ENCODE measurements at regions not wholly inside any gene's neighbourhood (a gene's known extent, or its start where the extent isn't known, plus 50 kb on each side); places are given as distances from the start of the nearest gene placed in this dataset.

DNA sequence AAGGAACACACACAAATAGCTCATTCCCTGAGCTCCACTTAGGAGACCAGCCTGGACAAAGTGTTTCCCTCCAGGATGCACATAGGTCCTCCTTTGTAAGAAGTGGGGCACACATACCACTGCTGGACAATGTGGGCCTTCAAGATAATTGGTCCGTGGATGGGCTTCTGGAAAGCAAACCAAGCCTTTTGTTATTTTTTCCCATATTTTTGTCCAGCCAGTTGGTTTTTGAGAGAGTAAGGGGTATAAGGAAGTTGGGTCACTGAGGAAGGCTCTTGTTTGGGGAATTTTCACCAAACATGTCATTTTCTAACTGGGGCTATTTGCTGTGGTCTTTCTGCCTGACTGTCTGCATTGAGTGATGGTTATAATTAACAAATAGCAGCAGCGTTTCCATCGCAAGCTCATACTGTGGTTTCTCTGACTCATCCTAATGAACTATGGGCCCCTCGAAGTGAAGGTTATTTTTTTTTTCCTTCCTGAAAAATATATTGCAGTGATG lies 306.3 kb upstream of the DUSP10 start:
- H3K4me3 ChIP-seq (ENCODE audit: low read depth in 1 of 2, low read length in 1 of 2), result no peak overlapping the region
- no peaks in the 10 kb centered on the region for H3K36me3 ChIP-seq
- TF ChIP-seq, protein P1, sequence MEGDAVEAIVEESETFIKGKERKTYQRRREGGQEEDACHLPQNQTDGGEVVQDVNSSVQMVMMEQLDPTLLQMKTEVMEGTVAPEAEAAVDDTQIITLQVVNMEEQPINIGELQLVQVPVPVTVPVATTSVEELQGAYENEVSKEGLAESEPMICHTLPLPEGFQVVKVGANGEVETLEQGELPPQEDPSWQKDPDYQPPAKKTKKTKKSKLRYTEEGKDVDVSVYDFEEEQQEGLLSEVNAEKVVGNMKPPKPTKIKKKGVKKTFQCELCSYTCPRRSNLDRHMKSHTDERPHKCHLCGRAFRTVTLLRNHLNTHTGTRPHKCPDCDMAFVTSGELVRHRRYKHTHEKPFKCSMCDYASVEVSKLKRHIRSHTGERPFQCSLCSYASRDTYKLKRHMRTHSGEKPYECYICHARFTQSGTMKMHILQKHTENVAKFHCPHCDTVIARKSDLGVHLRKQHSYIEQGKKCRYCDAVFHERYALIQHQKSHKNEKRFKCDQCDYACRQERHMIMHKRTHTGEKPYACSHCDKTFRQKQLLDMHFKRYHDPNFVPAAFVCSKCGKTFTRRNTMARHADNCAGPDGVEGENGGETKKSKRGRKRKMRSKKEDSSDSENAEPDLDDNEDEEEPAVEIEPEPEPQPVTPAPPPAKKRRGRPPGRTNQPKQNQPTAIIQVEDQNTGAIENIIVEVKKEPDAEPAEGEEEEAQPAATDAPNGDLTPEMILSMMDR (IDR thresholded peaks at IDR 0.05), result no peak
- no peaks in the 10 kb centered on the region for H3K9me3 ChIP-seq
- H3K4me1 ChIP-seq (ENCODE audit: control insufficient read depth in 1 of 2, insufficient read depth in 1 of 2, low read depth in 1 of 2, low read length in 1 of 2), result no peaks in the 10 kb centered on the region
- no peak overlapping the region for H3K27ac ChIP-seq
- no peaks in the 10 kb centered on the region for H3K27me3 ChIP-seq

DNA sequence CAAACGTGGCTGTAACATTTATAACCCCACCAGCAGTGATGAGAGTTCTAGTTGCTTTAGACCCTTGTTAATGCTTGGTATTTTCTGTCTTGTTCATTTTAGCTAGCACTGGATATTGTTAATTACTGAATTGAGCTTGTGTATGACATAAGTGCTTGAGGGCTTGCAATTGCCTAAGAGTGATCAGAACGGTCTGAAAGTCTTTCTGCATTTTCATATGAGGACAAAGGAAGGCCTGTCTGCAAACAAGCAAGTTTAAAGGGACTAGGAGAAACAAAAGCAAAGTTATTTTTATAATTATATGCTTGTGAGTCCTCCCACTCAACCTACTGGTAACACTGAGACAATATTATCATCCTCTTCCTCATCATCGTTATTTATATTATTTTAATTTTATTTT lies 305.5 kb upstream of the DUSP10 start:
- Histone ChIP-seq H3K36me3 (no peaks in the 10 kb centered on the region), H3K4me3 (ENCODE audit: low read depth in 1 of 2, low read length in 1 of 2) (no peak overlapping the region), H3K27ac (no peak overlapping the region), H3K27me3 (no peaks in the 10 kb centered on the region), H3K4me1 (ENCODE audit: control insufficient read depth in 1 of 2, insufficient read depth in 1 of 2, low read depth in 1 of 2, low read length in 1 of 2) (no peaks in the 10 kb centered on the region), H3K9me3 (no peaks in the 10 kb centered on the region)
- TF ChIP-seq, protein P1 (IDR thresholded peaks at IDR 0.05), result no peak

DNA sequence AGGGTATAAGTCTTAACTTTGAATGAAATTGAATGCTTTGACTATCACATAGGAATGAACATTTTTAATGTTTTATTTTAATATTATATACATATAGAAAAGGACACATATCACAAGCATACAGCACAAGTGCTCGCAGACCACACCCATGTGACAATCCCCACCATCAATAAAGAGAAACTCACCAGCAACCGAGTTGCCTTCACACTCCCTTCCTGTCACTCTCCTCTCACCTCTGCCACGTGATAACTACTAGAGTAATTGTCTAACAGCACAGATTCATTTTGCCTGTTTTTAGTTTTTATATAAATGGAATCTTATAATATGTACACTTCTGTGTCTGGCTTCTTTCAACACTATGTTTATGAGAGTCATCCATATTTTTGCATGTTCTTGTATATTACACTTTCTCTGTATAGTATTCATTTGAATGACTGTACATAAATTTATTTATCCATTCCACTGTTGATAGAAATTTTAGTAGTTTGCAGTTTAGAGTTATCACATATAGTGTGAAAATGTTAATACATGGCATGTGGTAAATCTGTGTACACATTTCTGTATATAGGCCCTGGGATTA lies 304.9 kb upstream of the DUSP10 start:
- TF ChIP-seq, protein P1 (IDR thresholded peaks at IDR 0.05), result no peak
- Histone ChIP-seq H3K4me1 (ENCODE audit: control insufficient read depth in 1 of 2, insufficient read depth in 1 of 2, low read depth in 1 of 2, low read length in 1 of 2) (no peaks in the 10 kb centered on the region), H3K4me3 (ENCODE audit: low read depth in 1 of 2, low read length in 1 of 2) (no peak overlapping the region), H3K36me3 (no peaks in the 10 kb centered on the region), H3K9me3 (no peaks in the 10 kb centered on the region), H3K27me3 (no peaks in the 10 kb centered on the region), H3K27ac (no peak overlapping the region)

DNA sequence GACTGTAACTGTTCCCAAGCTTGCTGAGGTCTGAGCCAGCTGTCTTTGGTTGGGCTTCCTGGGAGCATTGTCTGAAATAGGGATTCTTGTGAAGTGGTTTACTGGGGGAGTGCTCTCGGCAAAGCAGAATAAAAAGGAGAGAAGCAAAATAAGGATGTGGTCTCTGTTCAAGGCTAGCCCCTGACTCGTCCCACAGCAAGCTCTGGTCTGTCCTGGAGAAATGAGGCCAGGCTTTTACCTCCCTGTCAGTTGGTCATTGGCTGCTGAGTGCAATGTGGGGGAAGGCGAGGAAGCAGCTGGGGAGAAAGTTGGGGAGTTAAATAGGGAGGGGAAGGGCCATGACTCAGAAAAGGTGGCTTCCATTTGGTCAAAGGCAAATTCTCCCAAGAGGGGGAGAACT lies 303.9 kb upstream of the DUSP10 start:
- Histone ChIP-seq H3K36me3 (no peaks in the 10 kb centered on the region), H3K4me3 (ENCODE audit: low read depth in 1 of 2, low read length in 1 of 2) (no peak overlapping the region), H3K4me1 (ENCODE audit: control insufficient read depth in 1 of 2, insufficient read depth in 1 of 2, low read depth in 1 of 2, low read length in 1 of 2) (no peaks in the 10 kb centered on the region), H3K27ac (no peak overlapping the region), H3K9me3 (no peaks in the 10 kb centered on the region), H3K27me3 (no peaks in the 10 kb centered on the region)
- TF ChIP-seq, protein P1 (IDR thresholded peaks at IDR 0.05), result no peak

DNA sequence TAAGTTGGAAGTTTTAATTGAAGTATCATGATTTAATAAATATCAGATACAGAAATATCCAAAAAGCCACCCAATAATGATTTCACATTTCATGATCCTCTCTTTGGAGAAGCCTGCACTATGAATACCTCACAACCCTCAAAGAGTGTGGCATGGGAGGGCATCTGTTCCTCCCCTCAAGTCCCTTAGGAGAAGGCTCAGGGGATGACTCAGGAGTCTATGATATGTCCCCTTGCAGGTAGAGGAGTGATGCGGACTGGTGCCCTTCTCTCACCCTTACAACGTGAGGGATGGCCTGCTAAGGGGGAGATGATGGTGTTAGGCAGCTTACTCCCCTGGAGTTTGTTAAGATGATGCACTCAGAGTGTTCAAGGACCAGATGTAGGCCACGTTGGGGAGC lies 303.3 kb upstream of the DUSP10 start:
- no peaks in the 10 kb centered on the region for H3K9me3 ChIP-seq
- no peaks in the 10 kb centered on the region for H3K36me3 ChIP-seq
- H3K27me3 ChIP-seq, result no peaks in the 10 kb centered on the region
- TF ChIP-seq, protein P1 (IDR thresholded peaks at IDR 0.05), result no peak
- H3K27ac ChIP-seq, result no peak overlapping the region
- no peak overlapping the region for H3K4me3 ChIP-seq (ENCODE audit: low read depth in 1 of 2, low read length in 1 of 2)
- H3K4me1 ChIP-seq (ENCODE audit: control insufficient read depth in 1 of 2, insufficient read depth in 1 of 2, low read depth in 1 of 2, low read length in 1 of 2), result no peaks in the 10 kb centered on the region

Data from neutrophil (primary cell).